ENCODE measurements at regions not wholly inside any gene's neighbourhood (a gene's known extent, or its start where the extent isn't known, plus 50 kb on each side); places are given as distances from the start of the nearest gene placed in this dataset.

DNA sequence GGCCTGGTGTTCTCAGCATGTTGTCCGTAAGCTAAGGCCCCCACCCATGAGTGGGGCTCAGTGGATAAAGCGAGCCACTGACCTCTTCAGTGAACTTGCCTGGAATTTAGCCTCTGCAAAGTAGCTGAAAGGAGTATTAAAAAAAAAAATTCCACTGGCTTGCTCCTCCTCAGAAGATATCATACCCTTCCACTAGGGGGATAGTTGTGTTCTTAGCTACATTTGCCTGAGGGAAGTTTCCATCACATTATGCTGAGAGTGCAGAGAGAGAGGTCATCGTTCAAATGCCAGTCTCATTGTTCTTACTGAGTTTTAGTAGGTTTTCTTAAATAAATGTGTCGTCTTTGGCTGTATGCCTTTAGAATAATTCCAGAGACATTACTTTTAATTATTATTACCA lies 879.7 kb downstream of the JRKL start:
- TF ChIP-seq, protein P1, sequence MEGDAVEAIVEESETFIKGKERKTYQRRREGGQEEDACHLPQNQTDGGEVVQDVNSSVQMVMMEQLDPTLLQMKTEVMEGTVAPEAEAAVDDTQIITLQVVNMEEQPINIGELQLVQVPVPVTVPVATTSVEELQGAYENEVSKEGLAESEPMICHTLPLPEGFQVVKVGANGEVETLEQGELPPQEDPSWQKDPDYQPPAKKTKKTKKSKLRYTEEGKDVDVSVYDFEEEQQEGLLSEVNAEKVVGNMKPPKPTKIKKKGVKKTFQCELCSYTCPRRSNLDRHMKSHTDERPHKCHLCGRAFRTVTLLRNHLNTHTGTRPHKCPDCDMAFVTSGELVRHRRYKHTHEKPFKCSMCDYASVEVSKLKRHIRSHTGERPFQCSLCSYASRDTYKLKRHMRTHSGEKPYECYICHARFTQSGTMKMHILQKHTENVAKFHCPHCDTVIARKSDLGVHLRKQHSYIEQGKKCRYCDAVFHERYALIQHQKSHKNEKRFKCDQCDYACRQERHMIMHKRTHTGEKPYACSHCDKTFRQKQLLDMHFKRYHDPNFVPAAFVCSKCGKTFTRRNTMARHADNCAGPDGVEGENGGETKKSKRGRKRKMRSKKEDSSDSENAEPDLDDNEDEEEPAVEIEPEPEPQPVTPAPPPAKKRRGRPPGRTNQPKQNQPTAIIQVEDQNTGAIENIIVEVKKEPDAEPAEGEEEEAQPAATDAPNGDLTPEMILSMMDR (IDR thresholded peaks at IDR 0.05) = no peak
- TF ChIP-seq POLR2A (IDR thresholded peaks at IDR 0.05) = no peak

All from esophagus squamous epithelium (tissue), 4 donors.